Middle frontal gyrus (tissue), 1 donor: ENCODE measurements at regions not wholly inside any gene's neighbourhood (a gene's known extent, or its start where the extent isn't known, plus 50 kb on each side); places are given as distances from the start of the nearest gene placed in this dataset.
"Not testable (repeated sequence)": the region's sequence is repeated elsewhere in the genome, so short reads cannot be mapped to it uniquely, and the experiment has no call there.

Experiments
- DNase-seq: peaks from one replicate; pipeline ENCODE4 v3.0.0-alpha.2; 2015; ENCODE audit warnings: low spot score; ENCODE audit errors: extremely low spot score

DNA sequence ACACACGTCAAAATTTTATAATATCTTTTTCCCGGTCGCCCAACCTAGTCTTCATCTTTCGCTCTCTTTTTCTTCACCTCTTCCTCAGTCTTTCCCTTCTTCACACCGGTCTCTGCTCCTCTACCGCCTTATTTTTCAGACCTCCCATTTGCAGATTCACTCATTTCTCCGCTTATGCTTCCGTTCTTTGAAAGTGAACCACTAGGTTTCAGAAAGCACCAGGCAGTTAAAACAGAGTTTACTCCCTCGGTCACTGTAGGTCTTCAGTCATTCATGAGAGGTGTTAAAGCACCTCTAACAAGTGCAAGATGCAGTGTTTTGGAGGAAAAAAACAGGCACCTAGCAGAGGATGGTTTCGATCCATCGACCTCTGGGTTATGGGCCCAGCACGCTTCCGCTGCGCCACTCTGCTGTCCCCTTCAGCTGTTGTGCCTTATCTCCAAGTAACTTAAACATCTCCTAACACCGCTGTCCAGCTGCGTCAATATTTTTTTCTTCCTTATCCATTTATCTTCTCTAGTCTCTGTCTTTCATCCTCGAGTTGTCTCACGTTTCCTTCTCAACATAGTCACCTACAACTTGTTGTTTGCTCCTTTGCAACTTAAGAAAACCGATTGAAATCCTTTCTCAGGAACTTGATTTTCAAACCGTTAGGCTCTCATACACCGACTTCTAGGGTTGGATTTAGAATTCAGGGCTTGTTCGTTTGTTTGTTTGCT is 119.7 kb upstream of the ZNF184 start:
- no peak for DNase-seq

DNA sequence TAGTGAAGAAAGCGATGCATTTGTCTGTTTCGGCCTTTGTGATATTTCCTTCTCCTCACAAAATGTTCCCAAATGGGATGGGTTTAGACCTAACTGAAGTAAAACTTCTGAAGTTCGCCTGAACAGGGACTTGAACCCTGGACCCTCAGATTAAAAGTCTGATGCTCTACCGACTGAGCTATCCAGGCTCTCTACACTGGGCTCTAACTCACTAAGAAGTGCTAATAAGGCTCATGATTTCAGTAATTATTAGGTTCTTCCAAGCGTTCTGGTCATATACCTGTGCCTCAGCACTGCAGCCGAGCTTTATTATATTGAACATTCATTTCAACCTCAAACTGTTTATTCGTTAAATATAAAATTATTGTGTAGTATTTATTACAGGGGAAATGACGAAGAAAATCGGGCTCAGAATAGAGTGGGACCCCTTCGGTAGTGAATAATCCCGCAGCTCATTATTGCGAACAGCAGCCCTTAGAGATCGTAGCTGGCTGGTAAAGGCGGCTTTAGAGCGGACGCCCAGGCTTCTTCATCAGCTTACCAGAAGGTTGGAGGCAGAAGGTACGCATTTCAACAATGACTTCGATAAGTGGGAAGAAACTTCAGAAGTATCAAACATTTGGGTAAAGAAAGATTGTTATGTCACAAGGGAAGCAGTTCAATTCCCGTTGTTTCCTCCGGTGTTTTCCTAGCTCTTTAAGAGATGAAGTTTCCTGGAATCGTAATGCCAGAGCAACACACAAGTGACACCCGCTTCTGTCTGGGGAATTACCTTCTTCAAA is 119.0 kb upstream of the ZNF184 start:
- no peak for DNase-seq

DNA sequence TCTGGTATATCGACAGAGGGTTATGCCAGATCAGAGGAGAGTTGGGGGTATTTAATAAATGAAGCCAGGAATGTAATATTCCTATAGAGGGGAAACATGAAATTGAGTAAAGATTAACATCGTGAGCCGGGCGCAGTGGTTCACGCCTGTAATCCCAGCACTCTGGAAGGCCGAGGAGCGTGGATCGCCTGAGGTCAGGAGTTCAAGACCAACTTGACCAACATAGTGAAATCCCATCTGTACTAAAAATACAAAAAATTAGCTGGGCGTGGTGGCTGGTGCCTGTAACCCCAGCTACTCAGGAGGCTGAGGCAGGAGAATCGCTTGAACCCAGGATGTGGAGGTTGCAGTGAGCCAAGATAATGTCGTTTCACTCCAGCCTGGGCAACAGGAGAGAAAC is 112.4 kb upstream of the ZNF184 start:
- DNase-seq, result not testable (repeated sequence)

GRCh38 chr6:27584326-27584725 is 111.4 kb upstream of the ZNF184 start:
- no peak for DNase-seq

- DNase-seq, result no peak
These were observed 110.2 kb upstream of the ZNF184 start for GRCh38 chr6:27582928-27583725.

- no peak for DNase-seq
These were observed 107.1 kb upstream of the ZNF184 start for GRCh38 chr6:27579973-27580372.

GRCh38 chr6:27577922-27578321 is 105.0 kb upstream of the ZNF184 start:
- DNase-seq, result no peak

GRCh38 chr6:27575594-27576361 is 102.9 kb upstream of the ZNF184 start:
- DNase-seq, result no peak

GRCh38 chr6:27568226-27568897 is 95.5 kb upstream of the ZNF184 start:
- DNase-seq, result no peak

- no peak for DNase-seq
These were observed 93.2 kb upstream of the ZNF184 start for GRCh38 chr6:27565839-27566779.

DNA sequence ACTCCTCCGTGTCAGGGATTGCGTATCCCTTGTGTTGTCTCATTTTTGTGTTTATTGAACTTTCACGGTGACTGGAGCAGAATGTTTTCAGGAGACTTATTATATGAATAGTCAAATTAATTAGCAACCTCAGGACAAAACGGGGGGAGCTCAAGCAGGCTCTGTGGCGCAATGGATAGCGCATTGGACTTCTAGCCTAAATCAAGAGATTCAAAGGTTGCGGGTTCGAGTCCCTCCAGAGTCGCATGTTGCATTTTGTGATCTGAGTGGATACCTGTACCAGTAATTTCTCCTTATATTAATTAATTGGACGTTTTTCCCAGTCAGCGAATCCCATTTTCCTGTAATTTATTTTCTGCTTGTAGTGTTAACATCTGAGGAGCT is 89.1 kb upstream of the ZNF184 start:
- no peak for DNase-seq

DNA sequence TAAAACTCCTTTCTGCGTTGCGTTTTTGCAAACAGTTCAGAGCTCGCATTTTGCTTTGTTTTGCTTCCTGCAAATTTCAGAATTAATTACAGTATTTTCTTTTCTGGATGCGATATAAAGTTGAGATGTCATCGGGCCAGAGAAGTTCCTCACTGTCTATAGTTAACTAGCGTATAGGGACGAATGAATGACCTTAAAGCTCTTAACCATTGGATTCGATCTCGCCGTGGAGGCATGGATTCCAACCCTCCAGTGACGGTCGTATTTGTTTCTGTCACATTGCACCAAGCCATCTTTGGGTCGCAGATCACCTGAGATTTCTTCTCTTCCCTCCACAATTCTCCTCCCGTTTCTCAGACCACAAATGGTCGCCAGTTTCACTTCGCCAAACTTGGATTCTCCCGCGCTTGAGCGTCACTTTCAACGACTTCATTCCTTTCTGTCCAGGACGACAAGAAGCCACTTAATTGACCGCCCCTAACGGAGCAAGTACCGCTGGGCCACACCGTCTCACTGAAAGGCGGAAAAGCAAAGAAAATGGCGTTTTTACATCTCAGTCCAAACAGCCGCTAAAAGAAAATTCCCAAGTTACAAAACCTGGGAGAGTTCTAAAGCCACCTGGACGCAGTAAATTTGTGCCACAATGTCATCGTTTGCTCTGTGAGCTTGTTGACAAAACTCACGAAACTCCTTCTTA is 85.3 kb upstream of the ZNF184 start:
- no peak for DNase-seq

DNA sequence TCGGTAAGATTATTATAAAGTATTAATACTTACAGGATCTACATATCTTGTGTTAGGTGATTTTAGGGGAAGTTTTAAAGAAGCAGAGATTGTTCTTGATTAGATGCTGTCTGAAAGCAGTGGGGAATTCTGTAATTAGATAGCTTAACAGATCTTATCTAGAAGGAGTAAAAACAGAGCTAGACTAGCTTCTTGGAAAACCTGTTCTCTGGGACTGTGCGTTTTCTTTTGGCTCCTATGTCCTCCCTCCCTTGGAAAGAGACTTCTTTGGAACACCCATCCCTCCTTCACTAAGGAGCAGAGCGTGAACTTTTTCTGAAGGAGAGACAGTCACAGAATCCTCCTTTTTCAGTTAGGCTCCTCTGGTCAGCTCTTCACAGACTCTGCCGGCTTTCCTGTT is 83.5 kb upstream of the ZNF184 start:
- DNase-seq, result no peak

GRCh38 chr6:27553123-27553904 is 80.4 kb upstream of the ZNF184 start:
- DNase-seq, result no peak

- no peak for DNase-seq
These were observed 78.7 kb upstream of the ZNF184 start for GRCh38 chr6:27551607-27552006.

- no peak for DNase-seq
These were observed 77.8 kb upstream of the ZNF184 start for GRCh38 chr6:27550692-27551091.

- not testable (repeated sequence) for DNase-seq
These were observed 76.3 kb upstream of the ZNF184 start for GRCh38 chr6:27549241-27549598.
